WERI-Rb-1 (cell line): ENCODE measurements at regions not wholly inside any gene's neighbourhood (a gene's known extent, or its start where the extent isn't known, plus 50 kb on each side); places are given as distances from the start of the nearest gene placed in this dataset.

Source experiments
- DNase-seq: peaks from one replicate; pipeline ENCODE4 v3.0.0-alpha.2; 2020
- H3K27ac ChIP-seq: fragments of 250-450 bp; sonication (Bioruptor Pico); 2 replicates; pipeline ENCODE4 v1.5.1; 2020; ENCODE audit warnings: mild to moderate bottlenecking, moderate library complexity
- H3K27me3 ChIP-seq: fragments of 250-450 bp; sonication (Bioruptor Pico); 2 replicates; pipeline ENCODE4 v1.5.1; 2021; ENCODE audit warnings: mild to moderate bottlenecking, low read depth, moderate library complexity; ENCODE audit not compliant: insufficient read depth, severe bottlenecking
- H3K36me3 ChIP-seq: fragments of 250-450 bp; sonication (Bioruptor Pico); 2 replicates; pipeline ENCODE4 v1.5.1; 2020; ENCODE audit warnings: mild to moderate bottlenecking, moderate library complexity
- H3K4me3 ChIP-seq: 2 replicates; pipeline ENCODE4 v1.5.1; 2011; ENCODE audit warnings: low read depth, mild to moderate bottlenecking, control low read depth, low read length
- H3K9me3 ChIP-seq: fragments of 250-450 bp; sonication (Bioruptor Pico); 2 replicates; pipeline ENCODE4 v1.5.1; 2021; ENCODE audit warnings: mild to moderate bottlenecking, moderate library complexity; ENCODE audit not compliant: severe bottlenecking
- TF ChIP-seq, protein P1 (sequence below): IDR thresholded peaks from 2 replicates; pipeline ENCODE4 v1.5.1; 2011; ENCODE audit warnings: low read depth, mild to moderate bottlenecking, control low read depth, inconsistent platforms, low read length

DNA sequence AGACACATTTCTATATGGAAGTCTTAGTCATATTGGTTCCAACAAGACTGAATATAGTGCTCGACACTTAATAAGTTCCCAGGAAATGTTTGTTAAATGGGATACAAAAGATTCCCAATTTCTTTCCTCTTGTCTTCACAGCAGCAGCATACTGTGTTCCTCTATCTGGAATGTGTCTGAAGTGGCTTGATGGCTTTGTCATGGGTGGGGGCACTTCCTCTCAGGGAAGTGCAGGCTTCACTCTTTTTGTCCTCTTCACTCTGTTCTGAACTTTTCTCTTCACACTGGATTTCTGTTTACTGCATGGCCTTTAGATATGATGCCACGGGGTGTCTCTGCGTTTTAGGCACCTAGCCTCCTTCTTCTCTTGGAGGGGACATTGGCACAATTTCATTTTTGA, 127.7 kb upstream of the C9orf72 start:
- no peak for DNase-seq
- no peak overlapping the region for H3K4me3 ChIP-seq
- no peaks in the 10 kb centered on the region for H3K27me3 ChIP-seq
- no peaks in the 10 kb centered on the region for H3K36me3 ChIP-seq
- TF ChIP-seq, protein P1, sequence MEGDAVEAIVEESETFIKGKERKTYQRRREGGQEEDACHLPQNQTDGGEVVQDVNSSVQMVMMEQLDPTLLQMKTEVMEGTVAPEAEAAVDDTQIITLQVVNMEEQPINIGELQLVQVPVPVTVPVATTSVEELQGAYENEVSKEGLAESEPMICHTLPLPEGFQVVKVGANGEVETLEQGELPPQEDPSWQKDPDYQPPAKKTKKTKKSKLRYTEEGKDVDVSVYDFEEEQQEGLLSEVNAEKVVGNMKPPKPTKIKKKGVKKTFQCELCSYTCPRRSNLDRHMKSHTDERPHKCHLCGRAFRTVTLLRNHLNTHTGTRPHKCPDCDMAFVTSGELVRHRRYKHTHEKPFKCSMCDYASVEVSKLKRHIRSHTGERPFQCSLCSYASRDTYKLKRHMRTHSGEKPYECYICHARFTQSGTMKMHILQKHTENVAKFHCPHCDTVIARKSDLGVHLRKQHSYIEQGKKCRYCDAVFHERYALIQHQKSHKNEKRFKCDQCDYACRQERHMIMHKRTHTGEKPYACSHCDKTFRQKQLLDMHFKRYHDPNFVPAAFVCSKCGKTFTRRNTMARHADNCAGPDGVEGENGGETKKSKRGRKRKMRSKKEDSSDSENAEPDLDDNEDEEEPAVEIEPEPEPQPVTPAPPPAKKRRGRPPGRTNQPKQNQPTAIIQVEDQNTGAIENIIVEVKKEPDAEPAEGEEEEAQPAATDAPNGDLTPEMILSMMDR = no peak
- H3K9me3 ChIP-seq = no peaks in the 10 kb centered on the region
- no peak overlapping the region for H3K27ac ChIP-seq

DNA sequence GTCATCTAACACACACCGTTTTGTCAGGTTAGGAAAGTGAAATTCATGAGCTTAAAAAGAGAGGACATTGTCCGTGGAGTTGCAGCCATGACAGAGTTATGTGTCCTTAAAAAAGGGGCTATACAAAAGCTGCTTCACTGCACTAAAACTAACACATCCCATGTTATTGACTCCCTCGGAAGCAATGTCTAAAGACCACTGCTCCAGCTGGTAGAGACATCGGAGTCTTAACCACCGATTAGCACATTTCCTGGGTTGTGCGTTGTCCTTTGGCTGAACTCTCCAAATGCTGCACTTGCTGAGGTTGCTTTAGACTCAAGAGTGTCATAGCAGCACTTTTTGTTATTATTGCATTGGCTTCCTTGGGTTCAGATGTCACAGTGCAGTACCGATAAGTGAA, 128.3 kb upstream of the C9orf72 start:
- Histone ChIP-seq H3K27ac (no peak overlapping the region), H3K4me3 (no peak overlapping the region), H3K9me3 (no peaks in the 10 kb centered on the region), H3K27me3 (no peaks in the 10 kb centered on the region), H3K36me3 (no peaks in the 10 kb centered on the region)
- TF ChIP-seq, protein P1 = no peak
- DNase-seq = no peak

DNA sequence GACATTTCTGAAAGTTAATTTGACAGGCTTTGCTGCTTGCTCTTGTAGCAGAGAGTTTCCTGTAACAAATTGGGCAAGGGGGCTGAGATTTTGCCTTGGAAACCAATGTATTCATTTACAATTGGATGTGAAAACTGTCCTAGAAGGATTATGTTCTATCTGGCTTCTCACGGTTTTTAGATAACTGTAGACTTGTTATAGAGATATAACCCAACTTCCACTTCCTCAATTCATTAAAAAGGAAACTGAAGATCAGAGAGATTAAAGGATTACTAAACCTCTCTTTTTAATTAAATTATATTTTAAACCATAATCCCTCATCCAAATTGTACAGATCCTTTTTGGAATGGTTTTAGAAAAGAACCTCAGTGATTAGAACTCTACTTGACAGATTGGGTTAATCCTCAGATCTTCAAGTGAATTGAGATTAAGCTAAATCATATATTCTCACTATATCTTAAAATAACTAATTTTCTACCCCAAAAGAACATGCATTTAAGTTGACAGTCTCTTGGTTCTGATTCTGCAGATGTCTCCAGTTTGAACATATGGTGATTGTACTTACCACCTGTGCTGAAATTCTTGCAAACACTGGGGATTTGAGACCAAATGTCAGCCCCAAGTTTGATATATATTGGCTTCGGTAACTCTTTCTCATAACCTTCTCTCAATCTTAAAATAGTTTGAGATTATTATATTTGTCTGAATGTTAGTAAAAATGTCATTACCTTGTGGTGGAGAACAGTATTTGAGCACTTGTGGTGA, 130.1 kb upstream of the C9orf72 start:
- Histone ChIP-seq H3K36me3 (no peaks in the 10 kb centered on the region), H3K9me3 (no peaks in the 10 kb centered on the region), H3K27ac (no peak overlapping the region), H3K4me3 (no peak overlapping the region), H3K27me3 (no peaks in the 10 kb centered on the region)
- TF ChIP-seq, protein P1 = no peak
- DNase-seq = no peak

DNA sequence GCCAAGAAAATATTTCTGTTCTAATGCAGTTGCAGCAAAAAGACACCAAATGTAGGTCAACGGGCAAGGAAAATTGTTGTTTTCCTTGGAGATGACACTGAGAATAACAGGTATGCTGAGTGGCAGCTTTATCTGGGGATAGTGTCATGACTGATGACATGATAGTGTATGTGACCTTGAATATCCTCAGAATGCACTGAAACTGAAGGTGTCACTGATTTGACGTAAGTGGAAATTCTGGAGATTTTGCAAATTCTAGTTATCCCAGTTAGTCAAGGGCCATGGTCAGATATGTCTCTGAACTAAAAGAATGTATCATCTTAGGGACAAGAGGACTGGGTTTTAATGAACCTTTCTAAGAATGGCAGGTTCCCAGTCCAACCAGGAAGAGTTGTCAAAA, 138.0 kb upstream of the C9orf72 start:
- H3K36me3 ChIP-seq = no peaks in the 10 kb centered on the region
- H3K4me3 ChIP-seq = no peak overlapping the region
- no peak overlapping the region for H3K27ac ChIP-seq
- no peak for DNase-seq
- H3K9me3 ChIP-seq = no peaks in the 10 kb centered on the region
- TF ChIP-seq, protein P1 = no peak
- no peaks in the 10 kb centered on the region for H3K27me3 ChIP-seq

DNA sequence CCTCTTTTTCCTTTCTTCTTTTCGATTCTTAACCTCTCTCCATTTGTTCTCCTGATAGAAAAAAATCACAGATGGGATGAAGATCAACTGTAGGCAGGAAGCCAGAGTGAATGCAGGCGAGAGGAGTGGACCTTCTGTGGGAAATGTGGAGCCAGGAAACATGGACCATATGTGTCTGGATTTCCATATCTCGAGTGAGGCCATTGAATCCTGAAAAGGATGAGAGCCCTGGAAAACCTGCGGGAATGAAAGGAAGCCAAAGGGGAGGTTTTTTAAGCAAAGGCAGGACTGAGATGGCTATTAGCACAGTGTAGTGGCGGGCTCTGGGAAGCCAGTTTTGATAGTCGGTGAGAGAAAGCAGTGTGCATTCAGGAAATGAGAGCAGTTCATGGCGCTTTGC, 139.5 kb upstream of the C9orf72 start:
- H3K9me3 ChIP-seq = no peaks in the 10 kb centered on the region
- TF ChIP-seq, protein P1 = no peak
- no peak overlapping the region for H3K4me3 ChIP-seq
- H3K27me3 ChIP-seq = no peaks in the 10 kb centered on the region
- H3K36me3 ChIP-seq = no peaks in the 10 kb centered on the region
- no peak for DNase-seq
- no peak overlapping the region for H3K27ac ChIP-seq

DNA sequence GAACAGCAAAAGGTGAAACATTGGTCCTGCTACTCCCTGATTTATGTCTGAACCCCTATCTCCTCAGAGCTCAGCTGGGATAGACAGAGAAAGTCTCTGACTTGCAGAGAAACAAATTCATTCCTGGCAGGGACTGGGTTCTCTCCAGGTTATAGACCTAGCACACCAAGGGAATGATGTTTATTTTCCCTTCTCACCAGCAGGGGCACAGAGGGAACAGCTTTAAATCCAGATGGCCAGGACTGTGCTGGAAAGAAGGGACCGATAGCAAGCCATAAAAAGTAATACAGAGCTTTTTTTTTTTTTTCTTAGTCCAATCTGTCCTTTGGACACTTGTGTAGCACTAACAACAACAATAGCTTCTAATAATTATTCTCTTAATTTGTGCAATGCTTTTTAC, 141.1 kb upstream of the C9orf72 start:
- H3K27ac ChIP-seq = no peak overlapping the region
- no peaks in the 10 kb centered on the region for H3K9me3 ChIP-seq
- H3K36me3 ChIP-seq = no peaks in the 10 kb centered on the region
- TF ChIP-seq, protein P1 = peak; percentile 46
- DNase-seq = peak; percentile 24
- H3K4me3 ChIP-seq = no peak overlapping the region
- no peaks in the 10 kb centered on the region for H3K27me3 ChIP-seq
